ENCODE measurements at regions not wholly inside any gene's neighbourhood (a gene's known extent, or its start where the extent isn't known, plus 50 kb on each side); places are given as distances from the start of the nearest gene placed in this dataset.

- Histone ChIP-seq H3K79me1 (ENCODE audit: insufficient read depth, low read depth, low read length, poor library complexity, severe bottlenecking) (no peaks in the 10 kb centered on the region), H2BK120ac (ENCODE audit: low read depth, low read length, poor library complexity, severe bottlenecking) (no peak overlapping the region), H3K18ac (ENCODE audit: insufficient read length, low read depth, low read length) (no peak overlapping the region), H3K23me2 (ENCODE audit: insufficient read length, low read depth, low read length, poor library complexity, severe bottlenecking) (peaks cover 4% of the 10 kb centered on the region), H3K4me2 (ENCODE audit: insufficient read depth, insufficient read length, low read length) (no peak overlapping the region), H4K91ac (ENCODE audit: insufficient read length, low read depth, low read length) (no peak overlapping the region), H4K5ac (ENCODE audit: insufficient read length, low read depth, low read length) (no peak overlapping the region), H3K9me3 (ENCODE audit: control insufficient read depth, low read depth, low read length) (no peaks in the 10 kb centered on the region), H3K9ac (ENCODE audit: extremely low read depth, insufficient read length, low read length) (no peak overlapping the region), H3K23ac (ENCODE audit: insufficient read length, low read depth, low read length) (no peak overlapping the region), H3K4me1 (ENCODE audit: insufficient read depth, low read length) (no peaks in the 10 kb centered on the region), H2BK20ac (ENCODE audit: low read depth, low read length, poor library complexity, severe bottlenecking) (no peak overlapping the region), H3K27ac (ENCODE audit: insufficient read length, low read depth, low read length) (no peak overlapping the region), H2BK5ac (ENCODE audit: insufficient read length, low read length) (no peak overlapping the region), H3K56ac (ENCODE audit: insufficient read length, low read depth, low read length) (no peak overlapping the region), H3T11ph (ENCODE audit: low read length) (no peak overlapping the region), H2AK5ac (ENCODE audit: insufficient read length, low read length) (no peak overlapping the region), H2BK15ac (ENCODE audit: low read depth, low read length) (no peak overlapping the region), H3K79me2 (ENCODE audit: insufficient read depth, low read length) (no peaks in the 10 kb centered on the region), H3K4ac (ENCODE audit: low read depth, low read length) (no peak overlapping the region), H4K20me1 (ENCODE audit: control insufficient read depth, insufficient read depth, insufficient read length) (no peaks in the 10 kb centered on the region), H2BK12ac (ENCODE audit: insufficient read length, low read depth, low read length) (no peak overlapping the region), H3K27me3 (ENCODE audit: insufficient read depth, low read length) (no peaks in the 10 kb centered on the region), H2AFZ (ENCODE audit: low read length) (no peak overlapping the region), H4K8ac (replicated peaks; ENCODE audit: insufficient read length, low read depth, low read length) (no peak overlapping the region), H3K14ac (ENCODE audit: insufficient read depth, low read length) (no peak overlapping the region)
- no peaks in the 10 kb centered on the region for H3K27me3 Mint-ChIP-seq (ENCODE audit: low read depth)
- no CpG with 5 or more reads among the region's 4 CpGs for WGBS (ENCODE audit: extremely low coverage, insufficient read length, low lambda C conversion rate)
- peaks cover 20 to 23% of the 10 kb centered on the region in 2 experiments for H3K4me1 Mint-ChIP-seq
- no peaks in the 10 kb centered on the region for H3K36me3 Mint-ChIP-seq (ENCODE audit: insufficient read depth in 1 of 3, low read depth in 3 of 3)
- no peak for DNase-seq
- H3K27ac Mint-ChIP-seq = no peak overlapping the region
- no peaks in the 10 kb centered on the region for H3K9me3 Mint-ChIP-seq
- no peak overlapping the region for H3K4me3 Mint-ChIP-seq
- TF ChIP-seq CTCF (conservative IDR thresholded peaks at IDR 0.05) = no peak
Observed at GRCh38 chr1:219664310-219665029, 51.6 kb upstream of the ZC3H11B start.

Measured in H9 (cell line).